GM12878 (cell line): ENCODE measurements at regions not wholly inside any gene's neighbourhood (a gene's known extent, or its start where the extent isn't known, plus 50 kb on each side); places are given as distances from the start of the nearest gene placed in this dataset.

ENCODE experiments used
- POLR2A ChIP-seq: IDR thresholded peaks from 2 replicates; pipeline ENCODE4 v1.6.1; 2011; ENCODE audit warnings: low read depth, mild to moderate bottlenecking, low read length
- TF ChIP-seq, protein P1 (sequence below): fragments of 450-650 bp; IDR thresholded peaks from 2 replicates; pipeline ENCODE4 v1.6.1; 2014; ENCODE audit warnings: mild to moderate bottlenecking
- TF ChIP-seq, protein P2 (sequence below), 3 experiments: IDR thresholded peaks in 2 of 3; conservative IDR thresholded peaks in 1 of 3; 2 replicates each; pipeline ENCODE4 v1.5.1; 2011; ENCODE audit warnings: low read depth in 3 of 3, low read length in 3 of 3, mild to moderate bottlenecking in 3 of 3, control low read depth in 2 of 3, moderate library complexity in 2 of 3, inconsistent platforms in 1 of 3, mixed read lengths in 1 of 3; ENCODE audit not compliant: control insufficient read depth in 2 of 3, insufficient read depth in 1 of 3; ENCODE audit errors: extremely low read depth in 1 of 3

DNA sequence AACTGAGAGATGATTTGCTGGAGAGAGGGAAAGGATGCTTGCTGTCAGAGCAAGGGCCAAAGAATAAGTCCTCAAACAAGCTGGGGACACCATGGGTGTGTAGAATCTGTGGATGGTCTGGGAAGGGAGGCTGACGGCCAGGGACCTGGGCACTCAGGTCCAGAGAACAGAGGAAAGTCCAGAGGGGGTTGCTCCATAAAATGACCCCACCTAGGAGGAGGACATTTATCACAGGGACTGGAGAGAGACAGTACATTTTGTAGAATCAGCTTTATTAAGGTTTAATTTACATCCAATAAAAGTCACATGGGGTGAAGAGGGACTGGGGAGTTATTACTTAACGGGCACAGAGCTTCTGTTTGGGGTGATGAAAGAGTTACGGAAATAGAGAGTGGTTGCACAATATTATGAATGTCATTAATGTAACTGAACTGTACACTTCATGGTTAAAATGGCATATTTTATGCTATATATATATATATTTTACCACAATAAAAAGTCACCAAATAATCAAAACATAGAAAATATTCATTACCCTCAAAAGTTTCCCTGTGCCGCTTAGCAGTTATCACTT lies 73.0 kb upstream of the ABCD3 start:
- TF ChIP-seq, protein P1, sequence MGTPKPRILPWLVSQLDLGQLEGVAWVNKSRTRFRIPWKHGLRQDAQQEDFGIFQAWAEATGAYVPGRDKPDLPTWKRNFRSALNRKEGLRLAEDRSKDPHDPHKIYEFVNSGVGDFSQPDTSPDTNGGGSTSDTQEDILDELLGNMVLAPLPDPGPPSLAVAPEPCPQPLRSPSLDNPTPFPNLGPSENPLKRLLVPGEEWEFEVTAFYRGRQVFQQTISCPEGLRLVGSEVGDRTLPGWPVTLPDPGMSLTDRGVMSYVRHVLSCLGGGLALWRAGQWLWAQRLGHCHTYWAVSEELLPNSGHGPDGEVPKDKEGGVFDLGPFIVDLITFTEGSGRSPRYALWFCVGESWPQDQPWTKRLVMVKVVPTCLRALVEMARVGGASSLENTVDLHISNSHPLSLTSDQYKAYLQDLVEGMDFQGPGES: no peak
- no peak for TF ChIP-seq POLR2A
- TF ChIP-seq, protein P2, sequence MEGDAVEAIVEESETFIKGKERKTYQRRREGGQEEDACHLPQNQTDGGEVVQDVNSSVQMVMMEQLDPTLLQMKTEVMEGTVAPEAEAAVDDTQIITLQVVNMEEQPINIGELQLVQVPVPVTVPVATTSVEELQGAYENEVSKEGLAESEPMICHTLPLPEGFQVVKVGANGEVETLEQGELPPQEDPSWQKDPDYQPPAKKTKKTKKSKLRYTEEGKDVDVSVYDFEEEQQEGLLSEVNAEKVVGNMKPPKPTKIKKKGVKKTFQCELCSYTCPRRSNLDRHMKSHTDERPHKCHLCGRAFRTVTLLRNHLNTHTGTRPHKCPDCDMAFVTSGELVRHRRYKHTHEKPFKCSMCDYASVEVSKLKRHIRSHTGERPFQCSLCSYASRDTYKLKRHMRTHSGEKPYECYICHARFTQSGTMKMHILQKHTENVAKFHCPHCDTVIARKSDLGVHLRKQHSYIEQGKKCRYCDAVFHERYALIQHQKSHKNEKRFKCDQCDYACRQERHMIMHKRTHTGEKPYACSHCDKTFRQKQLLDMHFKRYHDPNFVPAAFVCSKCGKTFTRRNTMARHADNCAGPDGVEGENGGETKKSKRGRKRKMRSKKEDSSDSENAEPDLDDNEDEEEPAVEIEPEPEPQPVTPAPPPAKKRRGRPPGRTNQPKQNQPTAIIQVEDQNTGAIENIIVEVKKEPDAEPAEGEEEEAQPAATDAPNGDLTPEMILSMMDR (IDR thresholded peaks at IDR 0.05 in 2 of 3, conservative IDR thresholded peaks at IDR 0.05 in 1 of 3; ENCODE audit: control insufficient read depth in 2 of 3, extremely low read depth in 1 of 3, insufficient read depth in 1 of 3, low read depth in 3 of 3, low read length in 3 of 3): no peak
